GM21529 (cell line): ENCODE measurements at regions not wholly inside any gene's neighbourhood (a gene's known extent, or its start where the extent isn't known, plus 50 kb on each side); places are given as distances from the start of the nearest gene placed in this dataset.
A peak's percentile ranks its signal among the peaks of the same experiment; 100 is the strongest.
"Not testable (repeated sequence)": the region's sequence is repeated elsewhere in the genome, so short reads cannot be mapped to it uniquely, and the experiment has no call there.

Experiments used
- ATAC-seq: cut with Tn5 transposase; IDR thresholded peaks from one replicate; pipeline ENCODE4 v1.9.1; 2021; ENCODE audit not compliant: unreplicated experiment

GRCh38 chr15:66993874-66994696 lies 71.3 kb upstream of the SMAD3 start:
- ATAC-seq: no peak

GRCh38 chr15:66994927-66995656 lies 70.3 kb upstream of the SMAD3 start:
- no peak for ATAC-seq

- no peak for ATAC-seq
Observed at GRCh38 chr15:66996094-66996493, 69.3 kb upstream of the SMAD3 start.

GRCh38 chr15:66997212-66997611 lies 68.2 kb upstream of the SMAD3 start:
- no peak for ATAC-seq

GRCh38 chr15:66998234-66998633 lies 67.2 kb upstream of the SMAD3 start:
- not testable (repeated sequence) for ATAC-seq

GRCh38 chr15:66999046-66999968 lies 66.1 kb upstream of the SMAD3 start:
- no peak for ATAC-seq

- ATAC-seq: no peak
Observed at GRCh38 chr15:67000896-67001295, 64.5 kb upstream of the SMAD3 start.

- no peak for ATAC-seq
Observed at GRCh38 chr15:67002368-67002767, 63.0 kb upstream of the SMAD3 start.

- ATAC-seq: no peak
Observed at GRCh38 chr15:67003586-67003985, 61.8 kb upstream of the SMAD3 start.

GRCh38 chr15:67004142-67004541 lies 61.3 kb upstream of the SMAD3 start:
- ATAC-seq: peak; percentile 42

- ATAC-seq: no peak
Observed at GRCh38 chr15:67005294-67005996, 60.0 kb upstream of the SMAD3 start.

- no peak for ATAC-seq
Observed at GRCh38 chr15:67006083-67007065, 59.0 kb upstream of the SMAD3 start.

- no peak for ATAC-seq
Observed at GRCh38 chr15:67009576-67010569, 55.5 kb upstream of the SMAD3 start.

- ATAC-seq: no peak
Observed at GRCh38 chr15:67010898-67011616, 54.3 kb upstream of the SMAD3 start.

- ATAC-seq: no peak
Observed at GRCh38 chr15:67011617-67012005, 53.8 kb upstream of the SMAD3 start.

- ATAC-seq: no peak
Observed at GRCh38 chr15:67013696-67014095, 51.7 kb upstream of the SMAD3 start.
